Raji (cell line): ENCODE measurements at regions not wholly inside any gene's neighbourhood (a gene's known extent, or its start where the extent isn't known, plus 50 kb on each side); places are given as distances from the start of the nearest gene placed in this dataset.

Source experiments
- POLR2A ChIP-seq: IDR thresholded peaks from 2 replicates; pipeline ENCODE4 v1.6.1; 2011; ENCODE audit warnings: low read depth, low read length, control low read depth; ENCODE audit not compliant: insufficient read depth

GRCh38 chr4:164207460-164207859 lies 546.5 kb upstream of the SMIM31 start:
- TF ChIP-seq POLR2A = no peak

GRCh38 chr4:164210377-164210776 lies 543.6 kb upstream of the SMIM31 start:
- TF ChIP-seq POLR2A = no peak

GRCh38 chr4:164212134-164212533 lies 541.8 kb upstream of the SMIM31 start:
- TF ChIP-seq POLR2A = no peak

- no peak for TF ChIP-seq POLR2A
These were observed 541.2 kb upstream of the SMIM31 start for GRCh38 chr4:164212714-164213113.

- TF ChIP-seq POLR2A = no peak
These were observed 538.7 kb upstream of the SMIM31 start for GRCh38 chr4:164215113-164215741.

- no peak for TF ChIP-seq POLR2A
These were observed 532.3 kb upstream of the SMIM31 start for GRCh38 chr4:164221631-164222030.

GRCh38 chr4:164224871-164225270 lies 529.1 kb upstream of the SMIM31 start:
- no peak for TF ChIP-seq POLR2A

- no peak for TF ChIP-seq POLR2A
These were observed 524.7 kb upstream of the SMIM31 start for GRCh38 chr4:164229255-164229654.

GRCh38 chr4:164239433-164239832 lies 514.5 kb upstream of the SMIM31 start:
- TF ChIP-seq POLR2A = no peak

- no peak for TF ChIP-seq POLR2A
These were observed 514.0 kb upstream of the SMIM31 start for GRCh38 chr4:164239976-164240375.

- TF ChIP-seq POLR2A = no peak
These were observed 502.7 kb upstream of the SMIM31 start for GRCh38 chr4:164251257-164251656.

- no peak for TF ChIP-seq POLR2A
These were observed 501.6 kb upstream of the SMIM31 start for GRCh38 chr4:164252286-164252685.

- no peak for TF ChIP-seq POLR2A
These were observed 492.1 kb upstream of the SMIM31 start for GRCh38 chr4:164261831-164262230.

- no peak for TF ChIP-seq POLR2A
These were observed 466.8 kb upstream of the SMIM31 start for GRCh38 chr4:164287173-164287572.

- TF ChIP-seq POLR2A = no peak
These were observed 465.4 kb upstream of the SMIM31 start for GRCh38 chr4:164288578-164288977.

GRCh38 chr4:164293203-164293602 lies 460.7 kb upstream of the SMIM31 start:
- TF ChIP-seq POLR2A = no peak

- TF ChIP-seq POLR2A = no peak
These were observed 460.2 kb upstream of the SMIM31 start for GRCh38 chr4:164293743-164294142.
